HCT116 (cell line): ENCODE measurements at regions not wholly inside any gene's neighbourhood (a gene's known extent, or its start where the extent isn't known, plus 50 kb on each side); places are given as distances from the start of the nearest gene placed in this dataset.

ENCODE experiments used
- ATAC-seq: fragments of 200-7000 bp; cut with Tn5 transposase; 2 replicates; pipeline ENCODE4 v1.9.1; 2020; ENCODE audit warnings: mild to moderate bottlenecking, moderate library complexity
- BruUV-seq: library from RNA; stranded (reverse); fragments of 400-500 nt; replicated peaks from 2 replicates; lab custom pipeline; 2021; lab: Mats Ljungman, UMichigan
- CTCF ChIA-PET: fragments of 300-600 bp; sonication (Branson Sonifier 250); formaldehyde crosslinking; loops from one replicate; lab custom pipeline; 2021; ENCODE audit warnings: antibody characterized with exemption; lab: Charles Lee
- POLR2A ChIA-PET: fragments of 300-600, 350-600 bp; sonication (Branson Sonifier 250); formaldehyde crosslinking; loops from one replicate; lab custom pipeline; 2021; ENCODE audit warnings: antibody characterized with exemption; lab: Charles Lee
- RAD21 ChIA-PET, 2 experiments: fragments of 300-600 bp; sonication (Branson Sonifier 250); formaldehyde crosslinking; loops; one replicate each; lab custom pipeline; 2023; ENCODE audit warnings: low total read pairs in 2 of 2; ENCODE audit not compliant: uncharacterized antibody in 2 of 2, unreplicated experiment in 2 of 2, low non-redundant PET in 1 of 2; lab: Charles Lee
- DNase-seq: peaks from one replicate; pipeline ENCODE4 v3.0.0-alpha.2; 2010; ENCODE audit warnings: low read depth, low spot score
- H2AFZ ChIP-seq: fragments of 200-600 bp; shearing (Covaris generic), sonication (generic); 2 replicates; pipeline ENCODE4 v1.6.1; 2017; ENCODE audit warnings: low read depth, mixed run types, mixed read lengths, antibody characterized with exemption, low read length; ENCODE audit not compliant: poor library complexity, severe bottlenecking
- H3K27ac ChIP-seq: 2 replicates; pipeline ENCODE4 v1.5.1; 2012; ENCODE audit warnings: low read depth, low read length
- H3K27me3 ChIP-seq: fragments of 200-600 bp; sonication (generic); 2 replicates; pipeline ENCODE4 v1.6.1; 2016; ENCODE audit warnings: mixed run types, low read length, mixed read lengths; ENCODE audit not compliant: insufficient read depth
- H3K36me3 ChIP-seq, 2 experiments: fragments of 200-500 bp in 1 of 2; fragments of 200-600 bp in 1 of 2; sonication (Bioruptor generic) in 1 of 2; sonication (generic) in 1 of 2; 2 replicates each; pipeline versions ENCODE4 v1.5.1 to v1.6.1; 2014 to 2016; ENCODE audit warnings: low read length in 2 of 2, inconsistent platforms in 1 of 2, mixed read lengths in 1 of 2, mixed run types in 1 of 2; ENCODE audit not compliant: insufficient read depth in 2 of 2, control insufficient read depth in 1 of 2
- H3K4me1 ChIP-seq, 2 experiments: fragments of 200-600 bp in 1 of 2; sonication (generic) in 1 of 2; 2 replicates each; pipeline versions ENCODE4 v1.5.1 to v1.6.1; 2012 to 2017; ENCODE audit warnings: low read length in 2 of 2, inconsistent platforms in 1 of 2, mild to moderate bottlenecking in 1 of 2, mixed read lengths in 1 of 2, mixed run types in 1 of 2, moderate library complexity in 1 of 2; ENCODE audit not compliant: insufficient read depth in 2 of 2, control insufficient read depth in 1 of 2
- H3K4me2 ChIP-seq: fragments of 200-600 bp; sonication (generic); 2 replicates; pipeline ENCODE4 v1.6.1; 2017; ENCODE audit warnings: mixed run types, low read length, mixed read lengths
- H3K4me3 ChIP-seq, 2 experiments: fragments of 200-600 bp in 1 of 2; sonication (generic) in 1 of 2; replicated peaks in 1 of 2; 2 replicates each; pipeline ENCODE4 v1.5.1; 2011 to 2016; ENCODE audit warnings: low read length in 2 of 2, control low read depth in 1 of 2, low read depth in 1 of 2, mild to moderate bottlenecking in 1 of 2, mixed read lengths in 1 of 2, mixed run types in 1 of 2
- H3K79me2 ChIP-seq: fragments of 200-600 bp; sonication (generic); 2 replicates; pipeline ENCODE4 v1.6.1; 2017; ENCODE audit warnings: mild to moderate bottlenecking, mixed run types, low read length, moderate library complexity, mixed read lengths; ENCODE audit not compliant: insufficient read depth
- H3K9ac ChIP-seq: fragments of 200-600 bp; sonication (generic); 2 replicates; pipeline ENCODE4 v1.6.1; 2016; ENCODE audit warnings: low read length, mixed read lengths
- H3K9me2 ChIP-seq: fragments of 200-600 bp; sonication (generic), shearing (Covaris generic); 2 replicates; pipeline ENCODE4 v1.6.1; 2017; ENCODE audit warnings: mixed run types, mild to moderate bottlenecking, moderate library complexity; ENCODE audit not compliant: insufficient read depth
- H3K9me3 ChIP-seq, 2 experiments: fragments of 200-500 bp in 1 of 2; fragments of 200-600 bp in 1 of 2; sonication (Bioruptor generic) in 1 of 2; sonication (generic) in 1 of 2; 2 replicates each; pipeline ENCODE4 v1.6.1; 2014 to 2017; ENCODE audit warnings: low read length in 2 of 2, mixed read lengths in 2 of 2, inconsistent platforms in 1 of 2, low read depth in 1 of 2, mild to moderate bottlenecking in 1 of 2, mixed run types in 1 of 2, moderate library complexity in 1 of 2; ENCODE audit not compliant: control insufficient read depth in 1 of 2, insufficient read depth in 1 of 2
- H4K20me1 ChIP-seq: fragments of 200-600 bp; sonication (generic), shearing (Covaris generic); 2 replicates; pipeline ENCODE4 v1.6.1; 2017; ENCODE audit warnings: mixed run types, mild to moderate bottlenecking, moderate library complexity; ENCODE audit not compliant: insufficient read depth
- ATF3 ChIP-seq: IDR thresholded peaks from 2 replicates; pipeline ENCODE4 v1.6.1; 2012
- CBX3 ChIP-seq: IDR thresholded peaks from 2 replicates; pipeline ENCODE4 v1.6.1; 2012; ENCODE audit warnings: low read depth
- CTCF ChIP-seq, 3 experiments: fragments of 200-600 bp in 1 of 3; sonication (generic) in 1 of 3; IDR thresholded peaks in 2 of 3; conservative IDR thresholded peaks in 1 of 3; 2 replicates each; pipeline ENCODE4 v1.5.1; 2012 to 2017; ENCODE audit warnings: low read depth in 2 of 3, low read length in 2 of 3, antibody characterized with exemption in 1 of 3, borderline replicate concordance in 1 of 3, control low read depth in 1 of 3, mild to moderate bottlenecking in 1 of 3, mixed read lengths in 1 of 3, mixed run types in 1 of 3, moderate library complexity in 1 of 3; ENCODE audit not compliant: insufficient read depth in 1 of 3
- EGR1 ChIP-seq: IDR thresholded peaks from 2 replicates; pipeline ENCODE4 v1.6.1; 2012; ENCODE audit warnings: low read depth
- EZH2 ChIP-seq: fragments of 200-600 bp; sonication (generic); IDR thresholded peaks from 2 replicates; pipeline ENCODE4 v1.6.1; 2017; ENCODE audit warnings: antibody characterized with exemption, mixed run types
- FOSL1 ChIP-seq: IDR thresholded peaks from 2 replicates; pipeline ENCODE4 v1.6.1; 2012; ENCODE audit warnings: low read depth
- MAX ChIP-seq: IDR thresholded peaks from 2 replicates; pipeline ENCODE4 v1.6.1; 2012
- POLR2AphosphoS5 ChIP-seq: IDR thresholded peaks from 2 replicates; pipeline ENCODE4 v1.6.1; 2011; ENCODE audit warnings: mild to moderate bottlenecking, low read depth, low read length, moderate library complexity
- RAD21 ChIP-seq: IDR thresholded peaks from 2 replicates; pipeline ENCODE4 v1.6.1; 2012; ENCODE audit warnings: low read depth, mild to moderate bottlenecking
- REST ChIP-seq: IDR thresholded peaks from 2 replicates; pipeline ENCODE4 v1.6.1; 2012; ENCODE audit warnings: low read depth
- SP1 ChIP-seq: IDR thresholded peaks from 2 replicates; pipeline ENCODE4 v1.6.1; 2012; ENCODE audit warnings: low read depth
- TCF7L2 ChIP-seq: IDR thresholded peaks from 2 replicates; pipeline ENCODE4 v1.7.0; 2011; ENCODE audit warnings: borderline replicate concordance, inconsistent platforms; ENCODE audit not compliant: insufficient read depth, insufficient read length; ENCODE audit errors: extremely low read depth
- ZBTB33 ChIP-seq: IDR thresholded peaks from 2 replicates; pipeline ENCODE4 v1.6.1; 2011; ENCODE audit warnings: mild to moderate bottlenecking, low read length, moderate library complexity; ENCODE audit not compliant: insufficient replicate concordance; ENCODE audit errors: extremely low read depth
- ZFX ChIP-seq: fragments of 450-650 bp; IDR thresholded peaks from 2 replicates; pipeline ENCODE4 v1.6.1; 2017
- ZNF274 ChIP-seq: fragments of 200-500 bp; sonication (Bioruptor generic); IDR thresholded peaks from 2 replicates; pipeline ENCODE4 v1.6.1; 2014; ENCODE audit warnings: mild to moderate bottlenecking, low read depth, low read length, inconsistent platforms
- intact Hi-C: fragments of 100-400 bp; cut with micrococcal nuclease; formaldehyde crosslinking; loops from 2 replicates; pipeline ENCODE4 v1.10.0; 2022

- TF ChIP-seq ZBTB33 (no peak), POLR2AphosphoS5 (no peak)
Measured at GRCh38 chr2:129273266-129274037, 706.0 kb upstream of the RAB6C start (continued).

GRCh38 chr2:129274038-129274415, 705.4 kb upstream of the RAB6C start:
- H3K36me3 ChIP-seq, result no peaks in the 10 kb centered on the region
- no peaks in the 10 kb centered on the region for H3K9me3 ChIP-seq
- ChIA-PET CTCF (no interaction called here), POLR2A (no interaction called here), RAD21 (no interaction called here)
- DNase-seq, result no peak
- no peaks in the 10 kb centered on the region; the same call in 1 of the 2 replicates for H3K27me3 ChIP-seq
- H4K20me1 ChIP-seq, result no peaks in the 10 kb centered on the region
- no peak overlapping the region for H2AFZ ChIP-seq
- no TSS peak for BruUV-seq
- H3K9me2 ChIP-seq, result no peaks in the 10 kb centered on the region
- H3K4me2 ChIP-seq, result no peak overlapping the region
- ATAC-seq, result no peak
- no peak overlapping the region for H3K27ac ChIP-seq
- H3K9ac ChIP-seq, result no peak overlapping the region
- H3K4me3 ChIP-seq, result no peak overlapping the region
- intact Hi-C loops, result no loop called here
- no peaks in the 10 kb centered on the region for H3K4me1 ChIP-seq
- no peaks in the 10 kb centered on the region for H3K79me2 ChIP-seq
- TF ChIP-seq MAX (no peak), EGR1 (no peak), FOSL1 (no peak), CTCF (IDR thresholded peaks at IDR 0.05 in 2 of 3, conservative IDR thresholded peaks at IDR 0.05 in 1 of 3; ENCODE audit: borderline replicate concordance in 1 of 3, insufficient read depth in 1 of 3, low read depth in 2 of 3, low read length in 2 of 3) (no peak), EZH2 (no peak), TCF7L2 (no peak), SP1 (no peak), ZNF274 (no peak), POLR2AphosphoS5 (no peak), ZFX (no peak), REST (no peak), ATF3 (no peak), RAD21 (no peak), CBX3 (no peak)
